ENCODE measurements at regions not wholly inside any gene's neighbourhood (a gene's known extent, or its start where the extent isn't known, plus 50 kb on each side); places are given as distances from the start of the nearest gene placed in this dataset.

- DNase-seq (ENCODE audit: low read depth) = no peak
These were observed 197.4 kb upstream of the KLF14 start for GRCh38 chr7:130931423-130931822.

GRCh38 chr7:130932088-130932487 lies 198.1 kb upstream of the KLF14 start:
- no peak for DNase-seq (ENCODE audit: low read depth)

- no peak for DNase-seq (ENCODE audit: low read depth)
These were observed 198.8 kb upstream of the KLF14 start for GRCh38 chr7:130932667-130933432.

GRCh38 chr7:130933919-130934318 lies 199.9 kb upstream of the KLF14 start:
- no peak for DNase-seq (ENCODE audit: low read depth)

GRCh38 chr7:130935564-130936157 lies 201.7 kb upstream of the KLF14 start:
- no peak for DNase-seq (ENCODE audit: low read depth)

GRCh38 chr7:130936202-130936931 lies 202.4 kb upstream of the KLF14 start:
- no peak for DNase-seq (ENCODE audit: low read depth)

- DNase-seq (ENCODE audit: low read depth) = no peak
These were observed 203.0 kb upstream of the KLF14 start for GRCh38 chr7:130937016-130937415.

- DNase-seq (ENCODE audit: low read depth) = no peak
These were observed 203.8 kb upstream of the KLF14 start for GRCh38 chr7:130937830-130938229.

- no peak for DNase-seq (ENCODE audit: low read depth)
These were observed 204.7 kb upstream of the KLF14 start for GRCh38 chr7:130938661-130939060.

- no peak for DNase-seq (ENCODE audit: low read depth)
These were observed 205.5 kb upstream of the KLF14 start for GRCh38 chr7:130939321-130940095.

- no peak for DNase-seq (ENCODE audit: low read depth)
These were observed 206.3 kb upstream of the KLF14 start for GRCh38 chr7:130940326-130940725.

GRCh38 chr7:130940907-130941306 lies 206.9 kb upstream of the KLF14 start:
- no peak for DNase-seq (ENCODE audit: low read depth)

GRCh38 chr7:130941322-130942210 lies 207.6 kb upstream of the KLF14 start:
- DNase-seq (ENCODE audit: low read depth) = no peak

- no peak for DNase-seq (ENCODE audit: low read depth)
These were observed 208.4 kb upstream of the KLF14 start for GRCh38 chr7:130942211-130942964.

- peak; percentile 35 for DNase-seq (ENCODE audit: low read depth)
These were observed 209.4 kb upstream of the KLF14 start for GRCh38 chr7:130943336-130943901.

- DNase-seq (ENCODE audit: low read depth) = no peak
These were observed 210.0 kb upstream of the KLF14 start for GRCh38 chr7:130943981-130944380.

GRCh38 chr7:130944997-130945396 lies 211.0 kb upstream of the KLF14 start:
- no peak for DNase-seq (ENCODE audit: low read depth)

- no peak for DNase-seq (ENCODE audit: low read depth)
These were observed 211.4 kb upstream of the KLF14 start for GRCh38 chr7:130945411-130945811.

- DNase-seq (ENCODE audit: low read depth) = no peak
These were observed 212.1 kb upstream of the KLF14 start for GRCh38 chr7:130946114-130946513.
